ENCODE measurements at regions not wholly inside any gene's neighbourhood (a gene's known extent, or its start where the extent isn't known, plus 50 kb on each side); places are given as distances from the start of the nearest gene placed in this dataset.

DNA sequence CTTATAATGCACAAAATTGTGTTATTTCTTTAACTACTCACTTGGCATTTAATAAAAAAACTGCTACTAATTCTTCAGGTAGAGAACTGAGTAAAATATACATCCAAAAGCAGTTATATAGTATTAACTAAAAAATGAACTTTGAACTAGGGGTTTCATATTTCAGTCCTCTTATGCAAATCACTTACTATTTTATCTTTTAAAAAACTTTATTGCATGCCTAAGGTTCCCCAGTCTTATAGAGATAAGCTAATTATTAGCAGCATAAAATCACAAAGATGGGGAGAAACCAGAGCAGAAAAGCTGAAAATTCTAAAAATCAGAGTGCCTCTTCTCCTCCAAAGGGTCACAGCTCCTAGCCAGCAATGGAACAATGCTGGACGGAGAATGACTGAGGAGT lies 228.0 kb downstream of the CALCRL start:
- no peak overlapping the region for H3K4me3 ChIP-seq
- no peak for DNase-seq
- no peaks in the 10 kb centered on the region for H3K9me3 ChIP-seq
- no peak for TF ChIP-seq POLR2A (IDR thresholded peaks at IDR 0.05)
- TF ChIP-seq, protein P1, sequence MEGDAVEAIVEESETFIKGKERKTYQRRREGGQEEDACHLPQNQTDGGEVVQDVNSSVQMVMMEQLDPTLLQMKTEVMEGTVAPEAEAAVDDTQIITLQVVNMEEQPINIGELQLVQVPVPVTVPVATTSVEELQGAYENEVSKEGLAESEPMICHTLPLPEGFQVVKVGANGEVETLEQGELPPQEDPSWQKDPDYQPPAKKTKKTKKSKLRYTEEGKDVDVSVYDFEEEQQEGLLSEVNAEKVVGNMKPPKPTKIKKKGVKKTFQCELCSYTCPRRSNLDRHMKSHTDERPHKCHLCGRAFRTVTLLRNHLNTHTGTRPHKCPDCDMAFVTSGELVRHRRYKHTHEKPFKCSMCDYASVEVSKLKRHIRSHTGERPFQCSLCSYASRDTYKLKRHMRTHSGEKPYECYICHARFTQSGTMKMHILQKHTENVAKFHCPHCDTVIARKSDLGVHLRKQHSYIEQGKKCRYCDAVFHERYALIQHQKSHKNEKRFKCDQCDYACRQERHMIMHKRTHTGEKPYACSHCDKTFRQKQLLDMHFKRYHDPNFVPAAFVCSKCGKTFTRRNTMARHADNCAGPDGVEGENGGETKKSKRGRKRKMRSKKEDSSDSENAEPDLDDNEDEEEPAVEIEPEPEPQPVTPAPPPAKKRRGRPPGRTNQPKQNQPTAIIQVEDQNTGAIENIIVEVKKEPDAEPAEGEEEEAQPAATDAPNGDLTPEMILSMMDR (IDR thresholded peaks at IDR 0.05) = no peak
- intact Hi-C loops (cut with DNase I; ENCODE audit: low total_unique reads) = no loop called here
- no peaks in the 10 kb centered on the region for H3K4me1 ChIP-seq
- no peaks in the 10 kb centered on the region for H3K27me3 ChIP-seq
- no peaks in the 10 kb centered on the region for H3K36me3 ChIP-seq
- H3K27ac ChIP-seq = no peak overlapping the region

- DNase-seq = no peak
- Histone ChIP-seq H3K4me1 (no peaks in the 10 kb centered on the region), H3K4me3 (no peak overlapping the region), H3K9me3 (no peaks in the 10 kb centered on the region), H3K27me3 (no peaks in the 10 kb centered on the region), H3K27ac (no peak overlapping the region), H3K36me3 (no peaks in the 10 kb centered on the region)
- intact Hi-C loops (cut with DNase I; ENCODE audit: low total_unique reads) = no loop called here
- TF ChIP-seq, protein P1 (IDR thresholded peaks at IDR 0.05) = no peak
- TF ChIP-seq POLR2A (IDR thresholded peaks at IDR 0.05) = no peak
Observed at GRCh38 chr2:187215532-187216240, 232.4 kb downstream of the CALCRL start.

DNA sequence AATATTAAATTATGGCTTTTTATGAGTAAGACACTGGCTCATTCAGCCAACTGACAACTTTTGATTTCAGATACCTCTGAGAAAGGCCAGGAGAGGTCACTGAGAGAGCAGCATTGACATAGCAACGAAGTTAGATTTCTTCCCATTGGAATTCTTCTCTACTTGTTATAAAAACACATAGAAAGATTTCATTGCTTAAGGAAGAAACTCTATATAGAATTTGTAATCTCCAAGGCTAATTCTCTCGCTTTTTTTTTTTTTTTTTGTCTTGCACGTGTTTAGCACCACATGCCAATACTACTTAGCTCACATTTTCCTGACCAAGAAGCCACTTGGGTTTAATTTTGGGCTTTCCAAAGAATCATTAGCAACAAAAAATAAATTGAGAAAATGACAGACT lies 233.7 kb downstream of the CALCRL start:
- no peaks in the 10 kb centered on the region for H3K4me1 ChIP-seq
- H3K27ac ChIP-seq = no peak overlapping the region
- H3K9me3 ChIP-seq = no peaks in the 10 kb centered on the region
- no peak for DNase-seq
- intact Hi-C loops (cut with DNase I; ENCODE audit: low total_unique reads) = no loop called here
- TF ChIP-seq POLR2A (IDR thresholded peaks at IDR 0.05) = no peak
- TF ChIP-seq, protein P1 (IDR thresholded peaks at IDR 0.05) = no peak
- no peaks in the 10 kb centered on the region for H3K36me3 ChIP-seq
- H3K27me3 ChIP-seq = no peaks in the 10 kb centered on the region
- no peak overlapping the region for H3K4me3 ChIP-seq

DNA sequence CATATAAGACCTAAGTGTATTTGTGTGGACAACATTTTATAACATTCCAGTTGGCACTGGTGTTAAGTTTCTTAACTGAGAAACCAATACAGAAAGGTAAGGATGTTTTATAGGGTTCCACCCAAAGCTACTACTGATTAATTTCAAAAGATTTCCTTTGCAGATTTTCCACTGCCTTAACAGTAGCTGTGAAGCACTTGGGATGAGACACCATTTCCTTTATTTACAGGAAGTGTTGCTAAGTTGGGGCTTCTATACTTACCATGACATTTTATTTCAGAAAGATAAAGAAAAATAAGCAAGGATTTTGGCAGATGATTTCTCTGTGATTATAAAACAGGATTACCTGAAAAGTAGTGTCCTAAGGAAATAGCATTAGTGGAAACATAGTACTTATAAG lies 234.3 kb downstream of the CALCRL start:
- Histone ChIP-seq H3K4me3 (no peak overlapping the region), H3K36me3 (no peaks in the 10 kb centered on the region), H3K4me1 (no peaks in the 10 kb centered on the region), H3K9me3 (no peaks in the 10 kb centered on the region), H3K27ac (no peak overlapping the region), H3K27me3 (no peaks in the 10 kb centered on the region)
- TF ChIP-seq POLR2A (IDR thresholded peaks at IDR 0.05) = no peak
- TF ChIP-seq, protein P1 (IDR thresholded peaks at IDR 0.05) = no peak
- intact Hi-C loops (cut with DNase I; ENCODE audit: low total_unique reads) = no loop called here
- no peak for DNase-seq

DNA sequence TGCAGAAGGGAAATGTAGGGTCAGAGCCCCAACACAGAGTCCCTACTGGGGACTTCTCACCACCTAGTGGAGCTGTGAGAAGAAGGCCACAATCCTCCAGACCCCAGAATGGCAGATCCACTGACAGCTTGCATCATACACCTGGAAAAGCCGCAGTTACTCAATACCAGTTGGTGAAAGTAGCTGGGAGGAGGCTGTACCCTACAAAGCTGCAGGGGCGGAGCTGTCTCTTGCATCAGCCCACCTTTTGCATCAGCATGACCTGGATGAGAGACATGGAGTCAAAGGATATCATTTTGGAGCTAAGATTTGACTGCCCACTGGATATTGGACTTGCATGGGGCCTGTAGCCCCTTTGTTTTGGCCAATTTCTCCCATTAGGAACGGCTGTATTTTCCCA lies 237.3 kb downstream of the CALCRL start:
- Histone ChIP-seq H3K36me3 (no peaks in the 10 kb centered on the region), H3K27ac (no peak overlapping the region), H3K27me3 (no peaks in the 10 kb centered on the region), H3K4me1 (no peaks in the 10 kb centered on the region), H3K9me3 (no peaks in the 10 kb centered on the region), H3K4me3 (no peak overlapping the region)
- no peak for DNase-seq
- TF ChIP-seq POLR2A (IDR thresholded peaks at IDR 0.05) = no peak
- TF ChIP-seq, protein P1 (IDR thresholded peaks at IDR 0.05) = no peak
- intact Hi-C loops (cut with DNase I; ENCODE audit: low total_unique reads) = no loop called here

All from uterus (tissue), 3 donors.